C1 segment of cervical spinal cord (tissue), 14 donors: ENCODE measurements at regions not wholly inside any gene's neighbourhood (a gene's known extent, or its start where the extent isn't known, plus 50 kb on each side); places are given as distances from the start of the nearest gene placed in this dataset.

Experiments
- DNase-seq, 14 donors: peaks; one replicate each; lab custom pipeline; 2025; lab: John Stamatoyannopoulos, UW

DNA sequence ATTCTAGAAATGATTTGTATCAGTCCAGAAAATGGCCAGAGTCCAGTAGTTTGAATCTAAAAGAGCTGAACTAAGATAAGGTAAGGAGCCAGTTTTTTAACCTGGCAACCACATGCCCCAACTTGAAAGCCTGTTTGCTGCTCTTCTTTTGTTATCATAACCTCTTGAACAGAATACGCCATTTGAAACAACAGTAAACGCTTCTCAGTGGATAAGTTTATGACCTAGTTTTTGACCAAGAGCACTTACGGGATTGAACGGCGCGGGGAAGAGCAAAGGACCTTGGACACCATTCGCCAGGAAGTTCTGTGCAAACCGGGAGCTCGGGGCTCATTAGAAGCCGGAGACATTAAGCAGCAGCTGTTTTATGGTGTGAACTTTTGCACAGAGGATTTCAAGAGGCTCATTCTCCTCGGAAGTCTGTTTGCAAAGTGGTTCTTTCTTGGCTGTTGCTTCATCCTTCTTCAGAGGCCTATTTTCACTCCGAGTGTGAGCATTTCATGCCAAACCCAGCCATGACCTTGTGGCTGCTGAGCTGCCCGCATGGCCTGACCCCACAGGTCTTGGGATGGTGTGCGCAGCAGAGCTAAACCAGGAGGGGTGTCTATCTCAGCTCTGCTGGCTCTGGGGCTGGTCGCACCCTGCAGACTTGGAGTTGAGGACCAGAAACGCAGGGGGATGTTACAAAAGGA is 215.1 kb downstream of the SOX4 start:
- DNase-seq: no peak

DNA sequence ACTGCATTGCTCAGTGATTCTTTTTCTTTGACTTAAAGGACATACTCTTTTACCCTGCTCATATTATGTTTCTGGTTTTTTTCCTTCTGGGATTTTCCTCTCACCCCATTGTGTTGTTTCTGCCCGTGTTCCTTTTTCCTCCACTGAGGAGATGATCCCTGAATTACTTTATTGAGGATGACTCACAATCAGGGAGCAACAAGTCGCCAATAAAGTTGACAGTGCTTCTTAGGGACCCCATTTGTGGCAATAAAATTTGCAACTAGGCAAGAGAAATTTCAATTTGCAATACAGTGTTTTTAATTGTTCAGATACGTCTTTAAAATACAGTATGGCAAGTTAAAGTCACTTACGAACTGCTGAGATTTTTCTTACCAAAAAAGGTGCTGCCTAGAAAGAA is 217.9 kb downstream of the SOX4 start:
- no peak for DNase-seq

DNA sequence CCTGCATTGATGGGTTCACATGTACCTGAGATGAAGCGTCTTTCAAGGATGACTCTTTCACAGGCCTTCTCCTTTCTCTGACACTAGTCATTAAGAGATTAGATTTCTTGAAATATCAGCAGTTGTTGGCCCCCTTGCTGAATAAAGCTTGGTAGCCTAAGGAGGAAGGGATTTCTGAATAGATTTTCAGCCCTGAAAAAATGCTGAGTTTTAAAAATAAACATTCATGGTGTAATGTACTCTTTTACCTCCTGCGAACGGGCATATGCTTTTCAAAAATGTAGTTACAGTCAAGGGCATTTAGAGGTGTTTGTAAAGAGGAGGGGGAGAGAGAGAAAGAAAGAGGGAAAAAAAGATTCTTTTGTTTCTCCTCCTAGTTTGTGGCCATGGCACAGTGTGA is 222.7 kb downstream of the SOX4 start:
- DNase-seq: no peak

DNA sequence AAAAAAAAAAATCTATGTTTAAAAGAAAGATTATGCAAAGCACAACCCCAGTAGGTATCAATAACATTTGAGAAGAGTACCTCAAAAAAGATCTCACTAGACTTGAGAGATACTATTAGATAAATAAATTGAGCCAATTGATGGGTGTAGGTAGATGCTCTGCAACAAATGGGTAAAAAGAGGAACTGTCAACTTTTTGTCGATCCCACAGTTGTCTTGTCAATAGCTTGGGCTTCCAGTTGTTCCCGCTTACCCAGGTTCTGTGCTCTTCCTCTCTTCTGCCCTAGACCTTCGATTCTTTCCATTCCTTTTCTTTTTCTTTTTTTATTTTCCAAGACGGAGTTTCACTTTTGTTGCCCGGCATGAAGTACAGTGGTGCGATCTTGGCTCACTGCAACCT is 226.9 kb downstream of the SOX4 start:
- no peak for DNase-seq

DNA sequence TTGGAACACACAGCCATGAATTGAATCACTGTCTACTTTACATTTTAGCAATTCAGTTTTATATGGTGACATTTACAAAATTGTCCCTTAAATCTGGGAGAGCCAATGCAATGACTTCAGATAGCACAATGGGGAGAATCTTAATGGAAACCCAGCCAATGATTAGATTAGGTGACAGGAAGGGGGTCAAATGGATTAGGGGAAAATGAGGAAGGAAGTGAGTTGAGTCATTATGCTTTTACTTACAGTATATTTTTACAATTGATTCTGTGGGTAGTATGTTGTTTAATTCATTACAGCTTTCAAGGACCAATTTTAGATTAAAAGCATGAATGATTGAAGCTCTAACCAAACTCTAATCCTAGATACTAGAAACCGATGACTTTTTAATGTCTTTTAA is 229.8 kb downstream of the SOX4 start:
- DNase-seq: no peak

DNA sequence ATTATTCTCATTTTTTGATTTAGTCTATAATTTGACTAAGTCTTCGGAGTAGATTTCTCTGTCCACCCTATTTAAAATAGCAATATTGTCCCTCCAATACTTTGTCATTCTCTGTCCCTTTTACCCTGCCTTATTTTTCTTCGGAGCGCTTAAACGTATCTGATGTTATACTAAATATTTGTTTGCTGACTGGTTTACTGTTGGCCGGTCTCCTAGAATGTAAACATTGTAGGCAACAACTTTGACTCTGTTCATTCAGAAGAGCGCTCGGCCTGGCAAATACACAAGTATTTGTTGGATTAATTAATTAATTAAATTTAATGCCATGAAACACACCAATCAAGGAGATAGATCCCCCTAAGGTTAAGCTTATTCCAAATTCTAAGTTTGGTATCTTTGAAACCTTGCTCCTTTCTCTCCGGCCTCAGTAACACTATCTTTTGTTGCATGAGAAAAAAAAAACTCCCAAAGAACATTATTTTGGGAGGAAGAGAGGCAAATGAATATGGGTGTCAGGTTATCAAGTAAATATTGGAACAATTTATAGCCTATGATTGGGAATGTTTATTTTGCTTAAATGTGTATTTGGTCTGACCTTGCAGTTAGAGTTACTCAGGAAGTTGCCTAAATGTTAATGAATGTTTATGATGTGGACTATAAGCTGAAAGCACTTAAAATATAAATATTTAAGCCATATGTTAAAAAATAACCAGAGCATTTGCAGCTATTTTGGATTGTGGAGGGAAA is 231.1 kb downstream of the SOX4 start:
- DNase-seq: no peak

DNA sequence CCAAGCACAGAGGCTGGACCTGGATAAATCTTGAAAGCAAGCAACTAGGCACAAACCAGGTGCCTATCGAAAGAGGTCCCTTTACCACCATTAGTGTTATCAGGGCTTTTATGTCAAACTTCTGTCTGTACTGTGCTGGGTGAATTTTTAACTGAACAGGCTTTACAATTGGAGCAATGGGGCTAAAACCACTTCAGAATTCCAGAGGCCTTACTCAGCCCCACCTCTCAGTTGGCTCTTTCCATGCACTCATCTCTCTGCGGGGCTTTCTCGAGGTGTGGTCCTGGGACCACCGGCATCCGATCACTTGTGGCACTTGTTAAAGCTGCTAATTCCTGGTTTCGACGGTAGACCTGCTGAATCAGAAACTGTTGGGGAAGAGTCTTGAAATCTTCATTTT is 232.5 kb downstream of the SOX4 start:
- no peak for DNase-seq

DNA sequence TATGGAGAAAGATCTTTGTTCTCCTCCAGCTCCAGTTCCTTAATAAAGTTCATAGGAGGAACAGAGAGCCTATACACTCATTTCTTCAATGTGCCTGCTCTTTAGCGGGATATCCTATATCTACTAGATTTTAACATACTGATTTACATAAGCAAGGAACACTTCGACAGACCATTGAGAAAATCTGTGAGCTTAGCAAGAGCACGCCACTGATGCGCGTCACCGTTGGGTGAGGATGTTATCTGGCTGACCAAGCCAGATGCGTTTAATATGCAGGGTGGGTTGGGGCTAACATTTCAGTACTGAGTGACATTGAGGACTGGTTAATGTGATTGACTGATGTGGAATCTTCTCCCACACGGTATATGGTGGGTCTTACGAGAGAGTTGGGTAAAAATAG is 233.4 kb downstream of the SOX4 start:
- DNase-seq: no peak

DNA sequence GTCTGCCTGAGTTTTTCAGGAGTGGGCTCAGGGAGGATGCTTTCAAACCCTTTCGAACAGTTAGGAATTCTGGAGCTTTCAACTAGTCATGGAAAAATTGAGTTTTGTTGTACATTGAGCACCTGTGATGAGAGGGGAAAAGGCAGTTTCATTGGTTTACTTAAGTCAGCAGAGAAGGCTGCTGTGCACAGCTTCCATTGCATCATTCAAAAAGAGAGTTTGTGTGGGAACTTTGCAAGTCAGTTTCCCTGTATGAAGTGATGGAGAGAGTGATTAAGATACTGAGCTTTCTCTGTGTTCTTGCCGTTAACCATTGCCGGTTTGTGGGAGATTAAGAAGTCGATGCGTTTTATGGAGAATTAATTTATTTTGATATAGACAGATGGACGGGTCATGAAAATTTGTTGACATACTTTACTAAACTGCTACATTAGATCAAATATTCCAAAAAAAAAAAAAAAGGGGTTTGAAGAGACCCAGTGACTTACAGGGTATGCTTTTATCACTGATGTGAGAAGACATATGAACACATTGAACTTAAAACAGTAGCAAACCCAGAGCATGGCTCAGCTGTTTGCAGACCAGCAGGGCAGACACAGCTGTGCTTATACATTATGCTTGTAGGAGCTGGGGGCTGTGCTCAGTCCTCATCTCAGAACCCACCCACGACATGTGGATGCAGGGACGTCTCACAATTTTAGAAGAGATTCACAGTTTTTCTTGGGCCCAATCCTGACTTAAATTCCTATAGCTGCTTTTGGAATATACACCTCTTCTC is 234.1 kb downstream of the SOX4 start:
- no peak for DNase-seq

DNA sequence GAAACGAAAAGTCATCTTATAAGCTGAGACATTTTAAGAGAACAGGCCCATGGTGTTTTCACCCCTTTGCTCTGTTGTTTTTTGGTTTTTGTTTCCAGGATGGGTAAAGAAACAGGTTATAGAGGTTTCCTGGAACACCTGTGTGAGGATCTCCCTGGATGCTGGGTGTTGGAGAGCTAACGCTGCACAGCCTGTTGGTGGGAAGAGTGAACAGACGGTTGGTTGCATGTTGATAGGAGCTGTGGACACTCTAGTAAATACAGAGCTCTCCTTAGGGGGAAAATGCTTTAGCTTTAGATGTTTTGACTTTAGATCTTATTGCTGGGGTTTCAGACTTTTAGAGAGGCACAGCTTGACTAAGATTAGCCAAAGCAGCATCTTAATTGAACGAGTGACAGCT is 235.2 kb downstream of the SOX4 start:
- DNase-seq: no peak

DNA sequence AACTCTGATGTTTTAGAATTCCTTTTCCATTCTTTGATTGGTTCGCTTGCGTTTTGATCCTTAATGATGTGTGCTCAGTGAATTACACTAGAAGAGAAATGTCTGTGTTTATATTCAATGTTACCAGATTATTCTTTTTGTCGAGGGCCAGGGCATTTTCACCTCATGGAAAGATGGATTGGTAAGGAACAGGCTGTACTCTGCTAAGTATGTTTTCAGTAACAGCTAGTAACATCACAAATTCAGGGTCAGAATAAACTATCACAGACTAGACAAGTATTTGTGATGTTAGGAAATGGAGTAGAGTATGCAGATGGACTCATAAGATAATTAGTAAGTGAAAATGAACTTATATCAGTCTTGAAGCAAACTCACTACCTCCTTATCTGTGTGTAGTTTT is 235.6 kb downstream of the SOX4 start:
- no peak for DNase-seq

DNA sequence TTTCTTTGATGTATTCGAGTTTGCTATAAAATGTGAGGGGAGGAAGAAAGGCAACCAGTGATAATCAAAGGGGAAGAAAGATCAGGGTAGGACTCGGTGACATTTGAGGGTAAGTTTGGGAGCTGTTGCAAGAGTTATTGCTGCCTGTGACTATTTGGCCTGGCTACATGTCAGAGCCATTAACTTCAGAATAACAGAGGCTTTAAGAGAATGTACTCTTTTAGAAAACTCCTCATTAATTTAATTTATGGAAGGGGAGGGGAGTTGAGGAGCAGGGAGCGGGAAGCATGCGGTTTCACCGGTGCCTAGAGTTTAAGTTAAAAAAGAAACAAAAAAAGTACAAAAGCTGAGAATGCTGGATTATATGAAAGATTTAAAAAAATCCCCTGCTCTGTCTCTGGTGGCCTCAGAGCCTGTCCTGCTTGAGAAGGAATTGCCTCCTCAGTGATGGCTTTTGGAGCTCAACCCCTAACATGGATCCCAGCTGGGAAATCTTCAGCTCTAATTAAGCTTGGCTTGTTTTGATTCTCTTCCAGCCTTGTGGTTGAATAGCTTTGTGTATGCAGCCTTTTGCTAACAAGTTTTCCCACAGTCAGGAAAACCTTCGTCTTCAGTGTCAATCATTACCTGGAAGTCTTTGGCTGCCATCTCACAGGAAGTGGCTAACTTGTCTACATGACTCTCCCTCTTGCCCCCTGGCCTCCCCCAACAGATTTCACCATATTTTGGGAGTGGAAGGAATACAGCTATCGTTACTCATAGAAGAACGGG is 238.2 kb downstream of the SOX4 start:
- DNase-seq: no peak

DNA sequence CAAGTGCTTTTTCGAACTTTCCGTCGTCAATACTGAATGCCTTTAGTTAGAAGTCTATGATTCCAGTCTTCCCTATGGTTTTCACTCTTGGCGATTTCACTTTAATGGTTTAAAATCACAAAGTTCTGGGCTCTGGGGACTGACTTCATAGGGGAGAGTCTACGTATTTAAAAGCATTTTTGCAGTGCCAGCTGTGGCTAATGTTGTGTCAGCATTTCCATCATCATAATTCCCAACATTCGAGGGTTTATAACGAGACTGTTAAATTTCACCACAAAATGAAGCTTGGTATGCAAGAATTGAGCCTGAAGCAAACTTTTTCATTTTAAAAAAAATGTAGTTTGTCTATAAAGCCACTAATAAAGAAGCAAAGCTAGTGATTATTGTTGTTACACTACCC is 242.7 kb downstream of the SOX4 start:
- no peak for DNase-seq

DNA sequence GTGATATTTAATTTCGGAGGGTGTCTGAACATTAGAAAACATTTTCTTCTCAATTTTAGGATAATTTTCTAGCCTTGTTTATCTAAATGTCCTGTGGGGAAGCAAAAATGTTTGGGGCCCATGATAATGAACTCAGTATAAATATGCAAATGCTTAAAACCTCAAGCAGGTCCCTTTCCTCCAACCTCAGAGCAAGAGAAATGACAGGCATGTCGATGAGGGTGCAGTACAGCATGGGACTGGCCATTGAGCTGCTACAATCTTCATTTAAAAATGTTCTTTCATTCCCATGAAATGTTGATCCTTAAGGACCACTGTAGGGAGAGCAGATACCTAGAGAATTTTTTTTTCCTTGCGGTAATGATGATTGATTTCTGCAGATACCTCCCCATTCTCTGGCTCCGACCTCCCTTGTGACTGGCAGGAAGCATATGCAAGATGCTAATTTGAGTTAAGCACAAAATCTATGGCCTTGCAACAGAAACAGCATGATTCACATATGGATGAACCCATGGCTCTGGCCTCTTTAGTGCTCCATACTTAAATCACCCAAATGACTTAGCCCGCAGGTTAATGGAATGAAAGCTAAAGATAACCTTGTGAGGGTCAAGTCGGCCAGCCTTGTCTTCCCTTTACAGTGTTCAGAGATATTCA is 243.3 kb downstream of the SOX4 start:
- DNase-seq: no peak

DNA sequence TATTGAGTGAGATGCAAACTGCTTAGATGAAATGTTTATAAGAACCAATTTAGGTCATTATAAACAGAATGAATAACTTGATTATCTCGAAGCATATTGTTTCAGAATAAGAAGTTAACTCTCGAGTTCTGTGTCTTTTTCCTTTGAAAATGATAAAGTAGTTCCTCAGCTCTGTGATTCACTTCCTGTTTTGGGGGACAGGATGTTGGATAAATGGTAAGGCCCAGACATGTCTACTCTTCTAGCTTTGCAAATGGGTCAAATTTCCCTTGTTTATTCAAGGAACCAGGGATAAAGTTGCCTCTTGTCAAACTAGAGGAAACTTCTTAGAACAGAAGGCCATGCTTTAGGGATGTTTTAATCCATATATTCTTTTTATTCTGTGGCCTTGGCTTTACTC is 246.9 kb downstream of the SOX4 start:
- no peak for DNase-seq

DNA sequence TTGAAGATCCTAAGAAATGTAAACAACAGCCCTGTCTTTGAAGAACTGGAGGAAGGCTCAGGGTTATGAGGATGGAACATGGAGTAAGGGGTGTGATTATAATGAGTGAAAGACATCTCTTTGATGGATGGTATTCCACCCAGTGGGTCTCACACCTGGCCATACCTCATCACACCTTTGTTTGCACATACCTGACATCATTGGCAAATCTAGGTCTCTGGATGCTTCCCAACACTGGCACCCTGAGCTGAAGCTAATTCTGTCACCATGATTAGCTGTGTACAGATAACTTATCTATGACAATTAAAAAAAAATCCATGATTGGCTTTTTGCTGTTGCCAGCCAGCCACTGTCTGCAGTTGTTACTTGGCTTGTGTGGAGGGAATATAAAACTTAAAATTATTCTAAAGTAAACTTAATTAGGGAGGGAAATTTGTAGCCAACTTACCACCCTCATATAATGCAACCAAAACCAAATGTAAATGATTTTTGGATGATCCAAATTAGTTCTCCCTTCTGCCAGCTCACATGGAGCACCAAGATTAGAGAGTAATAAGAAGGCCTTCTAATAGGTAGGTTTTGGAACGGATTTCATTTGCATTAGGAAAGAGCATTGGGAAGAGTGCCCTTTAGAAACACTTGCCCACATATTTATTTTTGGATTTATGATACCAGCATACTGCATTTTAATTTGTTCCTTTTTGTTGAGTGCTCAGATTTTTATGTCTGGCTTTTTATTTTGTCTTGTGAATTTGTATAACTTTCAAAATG is 249.5 kb downstream of the SOX4 start:
- DNase-seq: no peak

DNA sequence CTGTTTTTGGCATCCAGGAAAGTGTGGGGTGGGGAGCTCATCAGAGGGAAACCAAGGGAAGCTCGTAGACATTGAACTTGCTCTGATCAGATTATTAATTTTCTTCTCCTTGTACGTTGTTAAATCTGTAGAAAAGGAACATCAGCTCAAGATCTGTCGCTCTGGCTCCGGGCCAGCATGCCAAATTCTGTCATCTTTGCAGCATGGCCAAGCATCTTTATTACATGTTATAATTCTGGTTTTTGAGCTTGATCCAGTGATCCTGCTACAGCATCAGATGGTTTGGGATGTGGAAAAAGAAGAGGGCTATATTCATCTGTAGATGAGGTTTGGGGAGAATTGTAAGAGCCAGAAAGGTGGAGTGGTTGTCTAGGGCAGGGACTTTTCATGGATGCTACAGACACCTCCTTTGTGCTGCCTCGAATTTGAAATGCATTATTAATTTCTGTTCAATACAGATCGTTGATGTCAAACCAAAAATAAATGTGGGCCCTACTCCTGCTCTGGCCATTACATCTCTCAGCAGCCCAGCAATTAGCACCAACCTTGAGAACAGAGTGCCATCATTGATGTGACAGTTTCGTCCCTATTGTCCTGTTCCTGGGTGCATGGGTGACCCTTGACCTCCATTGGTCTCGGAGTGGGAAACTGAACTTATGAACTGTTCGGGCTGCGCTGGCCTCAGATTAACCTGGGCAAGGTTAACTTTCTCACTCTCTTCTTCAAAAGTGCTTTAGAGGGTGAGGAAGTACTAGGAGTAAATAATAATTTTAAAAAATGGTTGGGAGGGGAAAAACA is 250.8 kb downstream of the SOX4 start:
- DNase-seq: no peak

DNA sequence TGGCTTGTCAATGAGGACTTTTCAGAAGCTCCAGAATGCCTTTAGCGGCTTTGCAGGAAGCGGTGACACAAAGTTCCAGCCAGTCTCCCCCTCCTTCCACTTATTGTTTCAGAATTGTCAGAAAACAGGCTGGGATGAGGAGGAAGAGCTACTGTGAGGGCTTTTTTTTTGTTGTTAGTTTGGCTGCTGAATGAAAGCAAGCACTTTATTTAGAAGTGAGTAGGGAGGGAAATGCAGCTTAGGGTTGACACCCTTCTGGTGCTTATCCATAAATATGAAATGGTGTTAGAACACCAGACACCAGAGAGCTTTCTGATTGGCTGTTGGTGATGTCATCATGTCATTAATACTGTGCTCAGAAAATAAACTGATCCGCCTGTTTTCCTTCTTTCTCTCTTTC is 251.5 kb downstream of the SOX4 start:
- peak in 2 of 14 donors; percentile 1 to 16 for DNase-seq

DNA sequence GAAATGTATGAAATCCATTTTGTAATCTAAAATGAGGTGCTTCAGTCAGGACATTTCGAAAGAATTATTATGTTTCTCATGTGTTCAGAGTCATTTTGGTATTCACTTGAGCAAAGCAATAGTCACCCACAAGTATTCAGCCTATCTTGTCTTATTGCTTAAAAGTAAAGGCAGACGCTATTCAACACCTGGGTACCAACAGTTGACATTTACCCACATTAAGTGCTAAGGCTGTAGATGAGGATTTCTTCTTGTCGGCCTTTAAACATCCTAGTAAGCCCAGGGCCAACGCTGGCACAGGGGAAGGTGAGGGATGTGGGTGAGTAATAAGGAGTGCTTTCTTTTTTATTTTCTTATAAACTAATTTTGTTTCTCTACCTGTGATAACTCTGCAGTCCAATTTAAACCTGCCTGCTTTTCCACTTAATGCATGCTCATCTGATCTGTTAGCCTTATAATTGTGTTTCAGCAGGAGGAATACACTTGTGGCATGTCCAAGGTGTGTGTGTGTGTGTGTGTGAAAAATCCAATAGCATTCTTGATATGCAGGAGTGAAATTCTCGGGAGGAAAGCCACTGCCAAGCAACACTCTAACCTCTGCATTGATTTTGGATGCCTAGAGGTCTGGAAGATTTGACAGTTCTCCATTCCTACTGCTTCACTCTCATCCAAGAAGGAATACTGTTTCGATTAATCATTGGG is 252.0 kb downstream of the SOX4 start:
- no peak for DNase-seq
